Hepatocyte (in vitro differentiated cells): ENCODE measurements at regions not wholly inside any gene's neighbourhood (a gene's known extent, or its start where the extent isn't known, plus 50 kb on each side); places are given as distances from the start of the nearest gene placed in this dataset.

Experiments
- DNase-seq: peaks from one replicate; pipeline ENCODE4 v3.0.0-alpha.2; 2016; ENCODE audit warnings: low spot score
- H2AFZ ChIP-seq: fragments of 200-600 bp; sonication (generic); 2 replicates; pipeline ENCODE4 v1.6.0; 2016; ENCODE audit warnings: antibody characterized with exemption, mild to moderate bottlenecking
- H3K27ac ChIP-seq: fragments of 200-600 bp; sonication (generic); 2 replicates; pipeline ENCODE4 v1.5.1; 2016; ENCODE audit warnings: mild to moderate bottlenecking
- H3K27me3 ChIP-seq: fragments of 200-600 bp; sonication (generic); 2 replicates; pipeline ENCODE4 v1.6.1; 2016
- H3K36me3 ChIP-seq: fragments of 200-600 bp; sonication (generic); replicated peaks from 2 replicates; pipeline ENCODE4 v1.5.1; 2016; ENCODE audit warnings: low read depth; ENCODE audit not compliant: insufficient read depth
- H3K4me1 ChIP-seq: fragments of 200-600 bp; sonication (generic); 2 replicates; pipeline ENCODE4 v1.5.1; 2016; ENCODE audit warnings: mild to moderate bottlenecking, moderate library complexity; ENCODE audit not compliant: insufficient read depth
- H3K4me2 ChIP-seq: fragments of 200-600 bp; sonication (generic); 2 replicates; pipeline ENCODE4 v1.6.0; 2016
- H3K4me3 ChIP-seq: fragments of 200-600 bp; sonication (generic); 2 replicates; pipeline ENCODE4 v1.5.1; 2016; ENCODE audit warnings: mild to moderate bottlenecking
- H3K79me2 ChIP-seq: fragments of 200-600 bp; sonication (generic); 2 replicates; pipeline ENCODE4 v1.6.0; 2017; ENCODE audit warnings: mild to moderate bottlenecking
- H3K9me2 ChIP-seq: fragments of 200-600 bp; sonication (generic); replicated peaks from 2 replicates; pipeline ENCODE4 v1.6.0; 2017; ENCODE audit warnings: mild to moderate bottlenecking; ENCODE audit not compliant: insufficient read depth
- H3K9me3 ChIP-seq: fragments of 200-600 bp; sonication (generic); 2 replicates; pipeline ENCODE4 v1.5.1; 2016; ENCODE audit warnings: low read depth, mild to moderate bottlenecking
- H4K20me1 ChIP-seq: fragments of 200-600 bp; sonication (generic); 2 replicates; pipeline ENCODE4 v1.6.0; 2016; ENCODE audit warnings: mild to moderate bottlenecking; ENCODE audit not compliant: insufficient read depth, poor library complexity, severe bottlenecking
- EZH2 ChIP-seq: fragments of 200-600 bp; sonication (generic); IDR thresholded peaks from 2 replicates; pipeline ENCODE4 v1.6.1; 2016; ENCODE audit warnings: antibody characterized with exemption, mild to moderate bottlenecking, borderline replicate concordance
- EZH2phosphoT487 ChIP-seq: fragments of 200-600 bp; sonication (generic); IDR thresholded peaks from one replicate; pipeline ENCODE4 v1.6.1; 2018; ENCODE audit warnings: antibody characterized with exemption, mild to moderate bottlenecking, low read depth, moderate library complexity; ENCODE audit not compliant: unreplicated experiment, severe bottlenecking
- WGBS: methylation state at CpG from one replicate; pipeline ENCODE4 v1.1.6; 2016; ENCODE audit warnings: low lambda C conversion rate; ENCODE audit errors: missing lambda C conversion rate; 5-methylcytosine and 5-hydroxymethylcytosine counted together
- TF ChIP-seq, protein P1 (sequence below): fragments of 200-600 bp; sonication (generic); IDR thresholded peaks from 2 replicates; pipeline ENCODE4 v1.5.1; 2016; ENCODE audit warnings: antibody characterized with exemption, mild to moderate bottlenecking; ENCODE audit not compliant: poor library complexity

DNA sequence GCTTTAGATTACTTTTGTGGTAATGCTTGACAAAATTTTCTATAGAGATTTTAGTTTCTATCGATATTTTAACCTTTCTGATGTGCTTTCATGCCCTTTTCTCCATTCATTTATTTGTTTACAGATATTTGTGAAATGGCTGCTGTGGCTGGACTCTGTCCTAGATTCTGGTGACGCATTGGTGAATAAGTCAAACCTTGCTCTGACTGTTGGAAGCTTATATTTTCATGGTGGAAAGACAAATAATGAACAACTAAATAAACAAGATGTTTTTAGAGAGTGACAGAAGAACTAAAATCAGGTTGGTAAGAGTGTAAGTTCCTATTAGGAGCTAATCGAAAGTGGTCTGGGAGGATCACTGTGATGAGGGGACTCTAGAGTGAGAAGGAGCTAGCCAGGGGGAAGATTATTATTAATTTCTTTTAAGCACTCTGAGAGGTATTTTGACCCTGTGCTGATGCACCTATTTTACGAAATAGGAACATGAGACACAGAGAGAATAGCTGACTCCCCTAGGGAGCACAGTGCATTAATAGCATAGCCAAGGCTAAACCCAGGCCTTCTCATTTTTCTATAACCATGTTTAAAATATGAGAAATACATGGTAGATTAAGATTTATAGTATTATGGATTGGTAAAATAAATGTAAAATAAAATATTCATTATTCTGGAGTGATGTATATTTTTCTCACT, 411.9 kb upstream of the ARRDC3 start:
- WGBS = 80% methylated on average over 4 of the region's 4 CpGs
- Histone ChIP-seq H3K4me3 (no peak overlapping the region), H3K79me2 (no peaks in the 10 kb centered on the region), H3K9me3 (no peaks in the 10 kb centered on the region), H2AFZ (no peak overlapping the region), H3K9me2 (no peaks in the 10 kb centered on the region), H3K27ac (no peak overlapping the region), H3K4me1 (no peaks in the 10 kb centered on the region), H3K4me2 (no peak overlapping the region), H4K20me1 (no peaks in the 10 kb centered on the region), H3K27me3 (no peaks in the 10 kb centered on the region), H3K36me3 (no peaks in the 10 kb centered on the region)
- no peak for TF ChIP-seq EZH2
- TF ChIP-seq, protein P1, sequence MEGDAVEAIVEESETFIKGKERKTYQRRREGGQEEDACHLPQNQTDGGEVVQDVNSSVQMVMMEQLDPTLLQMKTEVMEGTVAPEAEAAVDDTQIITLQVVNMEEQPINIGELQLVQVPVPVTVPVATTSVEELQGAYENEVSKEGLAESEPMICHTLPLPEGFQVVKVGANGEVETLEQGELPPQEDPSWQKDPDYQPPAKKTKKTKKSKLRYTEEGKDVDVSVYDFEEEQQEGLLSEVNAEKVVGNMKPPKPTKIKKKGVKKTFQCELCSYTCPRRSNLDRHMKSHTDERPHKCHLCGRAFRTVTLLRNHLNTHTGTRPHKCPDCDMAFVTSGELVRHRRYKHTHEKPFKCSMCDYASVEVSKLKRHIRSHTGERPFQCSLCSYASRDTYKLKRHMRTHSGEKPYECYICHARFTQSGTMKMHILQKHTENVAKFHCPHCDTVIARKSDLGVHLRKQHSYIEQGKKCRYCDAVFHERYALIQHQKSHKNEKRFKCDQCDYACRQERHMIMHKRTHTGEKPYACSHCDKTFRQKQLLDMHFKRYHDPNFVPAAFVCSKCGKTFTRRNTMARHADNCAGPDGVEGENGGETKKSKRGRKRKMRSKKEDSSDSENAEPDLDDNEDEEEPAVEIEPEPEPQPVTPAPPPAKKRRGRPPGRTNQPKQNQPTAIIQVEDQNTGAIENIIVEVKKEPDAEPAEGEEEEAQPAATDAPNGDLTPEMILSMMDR = no peak
- no peak for TF ChIP-seq EZH2phosphoT487
- DNase-seq = no peak

DNA sequence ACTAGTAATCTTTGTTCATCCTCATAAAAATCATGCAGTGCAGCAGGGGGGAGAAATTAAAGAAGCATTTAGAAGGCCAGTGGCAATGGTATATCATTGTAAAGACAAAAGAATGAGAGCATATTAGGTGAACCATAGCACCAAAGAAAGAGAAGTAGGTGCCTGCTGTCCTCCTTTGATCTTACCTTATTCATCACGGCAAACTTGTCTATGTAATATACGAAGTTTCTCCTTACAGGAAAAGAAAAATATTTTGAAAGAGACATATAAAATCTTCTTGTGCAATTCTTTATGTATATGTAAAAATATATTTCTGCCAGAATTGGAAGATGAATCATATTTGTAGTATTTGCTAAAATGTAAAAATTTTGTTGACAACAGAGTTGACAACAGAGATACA, 411.3 kb upstream of the ARRDC3 start:
- no peak for TF ChIP-seq EZH2
- TF ChIP-seq, protein P1 = no peak
- TF ChIP-seq EZH2phosphoT487 = no peak
- 88% methylated on average over 2 of the region's 2 CpGs for WGBS
- no peak for DNase-seq

DNA sequence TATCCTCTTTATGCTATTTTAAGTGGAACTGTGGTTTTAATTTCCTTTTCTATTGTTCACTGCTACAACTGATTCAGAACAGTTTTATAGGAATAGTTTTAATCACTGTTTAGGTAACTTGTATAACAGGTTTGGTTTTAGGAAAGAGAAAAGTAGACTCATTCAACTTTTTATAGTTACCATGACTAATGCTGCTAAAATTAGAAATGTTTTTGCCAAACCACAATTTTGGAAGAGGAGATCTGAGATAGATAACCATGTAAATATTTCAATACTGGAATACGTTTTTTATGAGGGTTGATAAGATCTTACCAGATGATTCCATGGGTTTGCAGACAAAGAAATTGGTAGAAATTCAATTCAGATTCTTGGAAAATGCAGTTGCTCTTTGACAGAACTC, 404.6 kb upstream of the ARRDC3 start:
- H3K9me3 ChIP-seq = no peaks in the 10 kb centered on the region
- WGBS = 31% methylated on average over 1 of the region's 1 CpG

More for the DNA sequence above, 411.3 kb upstream of the ARRDC3 start:
- H3K36me3 ChIP-seq = no peaks in the 10 kb centered on the region
- no peak overlapping the region for H3K27ac ChIP-seq
- no peak overlapping the region for H3K4me2 ChIP-seq
- H4K20me1 ChIP-seq = no peaks in the 10 kb centered on the region
- no peaks in the 10 kb centered on the region for H3K9me2 ChIP-seq
- no peak overlapping the region for H3K4me3 ChIP-seq
- H2AFZ ChIP-seq = no peak overlapping the region
- H3K79me2 ChIP-seq = no peaks in the 10 kb centered on the region
- no peaks in the 10 kb centered on the region for H3K9me3 ChIP-seq
- no peaks in the 10 kb centered on the region for H3K4me1 ChIP-seq
- H3K27me3 ChIP-seq = no peaks in the 10 kb centered on the region

More for the DNA sequence above, 404.6 kb upstream of the ARRDC3 start:
- Histone ChIP-seq H3K4me2 (no peak overlapping the region), H3K36me3 (no peaks in the 10 kb centered on the region), H3K27ac (no peak overlapping the region), H2AFZ (no peak overlapping the region), H3K9me2 (no peaks in the 10 kb centered on the region), H3K4me1 (no peaks in the 10 kb centered on the region), H4K20me1 (no peaks in the 10 kb centered on the region), H3K4me3 (no peak overlapping the region), H3K27me3 (no peaks in the 10 kb centered on the region), H3K79me2 (no peaks in the 10 kb centered on the region)
- DNase-seq = no peak
- TF ChIP-seq EZH2phosphoT487 (no peak), EZH2 (no peak)
- TF ChIP-seq, protein P1 = no peak
